ENCODE measurements at regions not wholly inside any gene's neighbourhood (a gene's known extent, or its start where the extent isn't known, plus 50 kb on each side); places are given as distances from the start of the nearest gene placed in this dataset.

DNA sequence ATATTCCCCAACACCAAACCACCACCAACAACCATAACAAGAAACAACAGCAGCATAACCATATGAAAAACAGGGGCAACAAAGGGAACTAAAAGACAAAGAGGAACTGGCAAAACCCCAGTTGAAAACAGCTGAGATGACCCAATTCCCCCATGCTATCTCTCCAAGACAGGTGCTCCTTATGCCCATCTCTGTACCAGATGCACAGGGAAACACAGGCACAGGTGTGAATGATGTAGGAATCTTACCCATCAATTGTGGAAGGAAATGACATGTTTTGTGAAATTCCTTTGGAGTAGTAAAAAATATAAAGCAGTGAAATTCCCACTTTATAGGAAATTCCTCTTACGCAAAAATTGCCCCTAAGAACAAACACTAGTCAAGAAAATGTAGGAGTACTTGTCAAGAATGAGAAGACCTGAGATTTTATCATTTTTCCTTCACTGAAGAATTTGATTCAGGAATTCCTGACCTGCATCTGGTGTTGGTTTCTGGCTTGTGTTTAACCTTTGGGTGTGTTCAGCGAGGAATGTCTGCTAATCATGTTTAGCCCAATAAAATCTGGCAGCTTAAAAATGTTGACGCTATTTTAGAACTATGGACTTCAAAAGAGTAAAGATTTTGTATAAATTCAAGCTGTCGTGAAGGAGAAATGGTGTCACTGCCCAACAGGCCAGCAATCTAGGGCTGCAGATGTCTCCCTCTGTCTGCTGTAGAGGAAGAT lies 67.7 kb upstream of the ARHGAP28 start:
- H3K27ac ChIP-seq: no peak overlapping the region
- no peaks in the 10 kb centered on the region for H3K27me3 ChIP-seq (replicated peaks; ENCODE audit: insufficient read depth)
- H3K36me3 ChIP-seq: no peaks in the 10 kb centered on the region
- no peak overlapping the region for H3K4me3 ChIP-seq
- TF ChIP-seq, protein P1, sequence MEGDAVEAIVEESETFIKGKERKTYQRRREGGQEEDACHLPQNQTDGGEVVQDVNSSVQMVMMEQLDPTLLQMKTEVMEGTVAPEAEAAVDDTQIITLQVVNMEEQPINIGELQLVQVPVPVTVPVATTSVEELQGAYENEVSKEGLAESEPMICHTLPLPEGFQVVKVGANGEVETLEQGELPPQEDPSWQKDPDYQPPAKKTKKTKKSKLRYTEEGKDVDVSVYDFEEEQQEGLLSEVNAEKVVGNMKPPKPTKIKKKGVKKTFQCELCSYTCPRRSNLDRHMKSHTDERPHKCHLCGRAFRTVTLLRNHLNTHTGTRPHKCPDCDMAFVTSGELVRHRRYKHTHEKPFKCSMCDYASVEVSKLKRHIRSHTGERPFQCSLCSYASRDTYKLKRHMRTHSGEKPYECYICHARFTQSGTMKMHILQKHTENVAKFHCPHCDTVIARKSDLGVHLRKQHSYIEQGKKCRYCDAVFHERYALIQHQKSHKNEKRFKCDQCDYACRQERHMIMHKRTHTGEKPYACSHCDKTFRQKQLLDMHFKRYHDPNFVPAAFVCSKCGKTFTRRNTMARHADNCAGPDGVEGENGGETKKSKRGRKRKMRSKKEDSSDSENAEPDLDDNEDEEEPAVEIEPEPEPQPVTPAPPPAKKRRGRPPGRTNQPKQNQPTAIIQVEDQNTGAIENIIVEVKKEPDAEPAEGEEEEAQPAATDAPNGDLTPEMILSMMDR (IDR thresholded peaks at IDR 0.05): no peak
- no peaks in the 10 kb centered on the region for H3K4me1 ChIP-seq (ENCODE audit: control insufficient read depth in 1 of 2, low read depth in 2 of 2)
- ATAC-seq (ENCODE audit: insufficient number of reproducible peaks, low FRiP score, low read depth) (no peak), DNase-seq (ENCODE audit: low spot score) (no peak)
- H3K9me3 ChIP-seq: no peaks in the 10 kb centered on the region

DNA sequence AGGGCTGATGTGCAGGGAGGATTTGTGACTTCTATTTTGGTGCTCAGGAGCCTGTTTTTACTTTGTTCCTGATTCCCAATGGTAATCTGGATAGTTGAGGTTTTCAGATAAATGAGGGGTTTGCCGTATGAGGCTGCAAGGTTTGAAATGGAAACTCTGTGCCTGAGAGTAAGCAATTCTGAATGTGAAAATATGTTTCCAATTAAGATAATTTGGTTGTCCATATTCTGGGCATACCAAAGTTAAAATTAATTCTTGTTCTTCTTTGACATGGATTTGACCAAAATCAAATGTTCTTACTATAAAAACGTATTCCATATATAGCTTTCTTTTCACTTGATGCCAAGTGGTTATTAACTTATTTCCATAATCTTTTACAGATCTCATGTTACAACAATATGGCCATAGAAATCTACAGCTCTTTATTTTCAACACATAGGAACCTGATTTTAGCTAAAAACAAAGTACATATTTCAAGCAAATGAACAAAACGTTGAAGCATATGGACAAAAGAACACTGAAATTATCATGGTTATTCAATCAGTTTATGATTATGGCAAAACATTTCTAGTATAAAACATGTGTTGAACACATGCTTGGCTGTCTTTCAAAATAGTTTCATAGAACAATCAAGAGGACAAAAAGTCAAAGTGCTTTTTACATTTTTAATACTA lies 63.4 kb upstream of the ARHGAP28 start:
- no peak overlapping the region for H3K27ac ChIP-seq
- no peaks in the 10 kb centered on the region for H3K36me3 ChIP-seq
- no peaks in the 10 kb centered on the region for H3K4me1 ChIP-seq (ENCODE audit: control insufficient read depth in 1 of 2, low read depth in 2 of 2)
- ATAC-seq (ENCODE audit: insufficient number of reproducible peaks, low FRiP score, low read depth) (no peak), DNase-seq (ENCODE audit: low spot score) (no peak)
- TF ChIP-seq, protein P1 (IDR thresholded peaks at IDR 0.05): no peak
- no peak overlapping the region for H3K4me3 ChIP-seq
- no peaks in the 10 kb centered on the region for H3K9me3 ChIP-seq
- H3K27me3 ChIP-seq (replicated peaks; ENCODE audit: insufficient read depth): no peaks in the 10 kb centered on the region

DNA sequence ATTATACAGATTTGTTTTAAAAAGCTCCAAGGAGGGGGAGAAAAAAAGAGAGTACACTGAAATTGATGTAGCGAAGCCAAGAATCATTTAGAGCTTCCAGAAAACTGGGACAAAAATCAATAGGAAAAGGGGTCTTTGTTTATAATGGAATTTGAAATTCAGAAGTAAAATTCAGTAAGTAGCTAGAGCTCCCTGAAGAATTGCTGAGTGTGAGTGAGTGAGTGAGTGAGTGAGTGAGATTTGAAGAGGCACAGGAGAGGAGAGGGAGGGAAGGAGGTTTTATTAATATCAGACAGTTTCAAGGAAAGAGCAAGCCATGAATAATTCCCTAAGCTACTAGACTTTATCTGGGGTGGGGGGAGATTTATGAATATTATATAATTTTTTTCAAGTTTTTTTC lies 60.7 kb upstream of the ARHGAP28 start:
- TF ChIP-seq, protein P1 (IDR thresholded peaks at IDR 0.05): no peak
- no peaks in the 10 kb centered on the region for H3K4me1 ChIP-seq (ENCODE audit: control insufficient read depth in 1 of 2, low read depth in 2 of 2)
- no peaks in the 10 kb centered on the region for H3K36me3 ChIP-seq
- H3K4me3 ChIP-seq: no peak overlapping the region
- ATAC-seq (ENCODE audit: insufficient number of reproducible peaks, low FRiP score, low read depth): no peak
- H3K9me3 ChIP-seq: no peaks in the 10 kb centered on the region
- no peak for DNase-seq (ENCODE audit: low spot score)
- H3K27ac ChIP-seq: no peak overlapping the region
- no peaks in the 10 kb centered on the region for H3K27me3 ChIP-seq (replicated peaks; ENCODE audit: insufficient read depth)

DNA sequence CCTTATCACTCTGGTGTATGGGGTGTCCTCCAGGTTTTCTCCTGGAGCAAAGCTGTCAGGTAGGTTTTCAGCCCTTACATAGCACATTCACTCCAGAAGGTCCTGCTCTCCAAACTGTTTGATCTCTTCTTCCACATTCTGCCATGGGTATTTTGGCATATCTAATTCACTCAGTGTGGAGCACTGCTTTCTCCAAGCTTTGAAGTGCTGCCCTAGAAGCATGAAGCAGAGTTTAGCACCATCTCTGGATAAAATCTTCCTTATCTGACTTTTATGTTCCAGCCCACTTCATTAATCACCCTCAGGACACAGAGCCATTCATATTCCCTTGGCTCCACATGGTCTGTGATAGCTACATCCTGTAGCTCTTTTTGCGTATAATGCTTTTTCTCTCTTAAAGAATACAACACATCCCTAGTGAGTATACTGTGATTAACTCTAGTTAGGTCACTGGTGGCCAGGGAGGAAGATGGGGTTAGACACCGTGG lies 56.7 kb upstream of the ARHGAP28 start:
- H3K27ac ChIP-seq: no peak overlapping the region
- DNase-seq (ENCODE audit: low spot score) (no peak), ATAC-seq (ENCODE audit: insufficient number of reproducible peaks, low FRiP score, low read depth) (no peak)
- H3K27me3 ChIP-seq (replicated peaks; ENCODE audit: insufficient read depth): no peaks in the 10 kb centered on the region
- H3K4me1 ChIP-seq (ENCODE audit: control insufficient read depth in 1 of 2, low read depth in 2 of 2): no peaks in the 10 kb centered on the region
- TF ChIP-seq, protein P1 (IDR thresholded peaks at IDR 0.05): no peak
- no peak overlapping the region for H3K4me3 ChIP-seq
- no peaks in the 10 kb centered on the region for H3K9me3 ChIP-seq
- no peaks in the 10 kb centered on the region for H3K36me3 ChIP-seq

DNA sequence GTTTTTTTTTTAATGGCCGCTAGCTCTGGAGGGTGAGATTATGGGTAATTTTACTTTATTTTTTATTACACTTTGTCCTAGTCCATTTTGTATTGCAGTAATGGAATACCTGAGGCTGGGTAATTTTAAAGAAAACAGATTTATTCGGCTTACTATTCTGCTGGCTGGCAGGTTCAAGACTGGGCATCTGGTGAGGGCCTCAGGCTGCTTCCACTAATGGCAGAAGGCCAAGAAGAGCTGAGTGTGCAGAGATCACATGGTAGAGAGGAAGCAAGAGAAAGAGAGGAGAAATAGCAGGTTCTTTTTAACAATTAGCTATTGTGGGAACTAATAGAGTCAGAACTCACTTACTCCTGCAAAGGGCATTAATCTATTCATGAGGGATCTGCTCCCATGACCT lies 52.4 kb upstream of the ARHGAP28 start:
- no peak for ATAC-seq (ENCODE audit: insufficient number of reproducible peaks, low FRiP score, low read depth)

More for the DNA sequence above, 52.4 kb upstream of the ARHGAP28 start:
- no peak for DNase-seq (ENCODE audit: low spot score)
- TF ChIP-seq, protein P1 (IDR thresholded peaks at IDR 0.05): no peak
- Histone ChIP-seq H3K36me3 (no peaks in the 10 kb centered on the region), H3K9me3 (no peaks in the 10 kb centered on the region), H3K4me1 (ENCODE audit: control insufficient read depth in 1 of 2, low read depth in 2 of 2) (no peaks in the 10 kb centered on the region), H3K27me3 (replicated peaks; ENCODE audit: insufficient read depth) (no peaks in the 10 kb centered on the region), H3K4me3 (no peak overlapping the region), H3K27ac (no peak overlapping the region)
